ELR (cell line): ENCODE measurements at regions not wholly inside any gene's neighbourhood (a gene's known extent, or its start where the extent isn't known, plus 50 kb on each side); places are given as distances from the start of the nearest gene placed in this dataset.
"Not testable (repeated sequence)": the region's sequence is repeated elsewhere in the genome, so short reads cannot be mapped to it uniquely, and the experiment has no call there.

ENCODE experiments used
- DNase-seq: peaks from one replicate; pipeline ENCODE4 v3.0.0-alpha.2; 2015; ENCODE audit warnings: low read depth

- DNase-seq: no peak
Measured at GRCh38 chrX:84865113-84865512, 138.6 kb upstream of the APOOL start.

GRCh38 chrX:84870281-84870680 lies 133.4 kb upstream of the APOOL start:
- DNase-seq: not testable (repeated sequence)

- DNase-seq: not testable (repeated sequence)
Measured at GRCh38 chrX:84872160-84872771, 131.4 kb upstream of the APOOL start.

GRCh38 chrX:84873176-84873575 lies 130.5 kb upstream of the APOOL start:
- DNase-seq: no peak

DNA sequence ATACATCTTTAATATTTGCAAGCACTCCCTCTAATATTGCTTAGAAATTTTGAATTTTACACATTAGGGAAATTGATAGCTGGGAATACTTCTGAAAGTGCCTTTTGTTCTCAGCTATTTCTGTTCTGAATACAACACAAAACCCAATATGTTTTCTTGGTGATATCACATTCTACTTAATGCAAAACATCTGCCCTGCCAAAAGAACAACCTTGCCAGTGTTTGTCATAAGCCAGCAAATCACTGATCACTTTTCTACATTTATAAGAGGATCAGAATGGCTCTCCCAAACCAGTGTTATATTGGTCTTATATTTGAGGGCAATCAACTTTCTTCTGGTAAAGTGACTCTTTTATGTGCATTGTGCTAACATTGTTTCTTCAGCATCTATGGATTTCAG lies 126.8 kb upstream of the APOOL start:
- no peak for DNase-seq

DNA sequence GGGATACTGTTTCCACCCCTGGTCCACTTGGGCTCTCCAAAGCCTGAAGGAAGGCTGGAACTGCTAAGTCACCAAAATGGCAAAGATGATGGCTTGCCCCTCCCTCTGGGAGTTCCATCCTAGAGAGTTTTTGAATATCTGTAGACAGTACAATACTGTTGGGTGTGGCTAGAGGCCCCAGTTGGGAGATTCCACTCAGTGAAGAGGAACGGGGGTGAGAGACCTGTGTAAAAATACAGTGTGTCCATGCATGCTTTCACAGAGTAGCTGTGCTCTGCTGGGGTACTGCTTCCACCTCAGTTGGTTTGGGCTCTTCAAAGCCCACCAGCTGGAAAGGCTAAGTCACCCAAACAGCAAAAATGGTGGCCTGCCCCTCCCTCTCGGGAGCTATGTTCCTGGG lies 109.8 kb upstream of the APOOL start:
- DNase-seq: no peak

DNA sequence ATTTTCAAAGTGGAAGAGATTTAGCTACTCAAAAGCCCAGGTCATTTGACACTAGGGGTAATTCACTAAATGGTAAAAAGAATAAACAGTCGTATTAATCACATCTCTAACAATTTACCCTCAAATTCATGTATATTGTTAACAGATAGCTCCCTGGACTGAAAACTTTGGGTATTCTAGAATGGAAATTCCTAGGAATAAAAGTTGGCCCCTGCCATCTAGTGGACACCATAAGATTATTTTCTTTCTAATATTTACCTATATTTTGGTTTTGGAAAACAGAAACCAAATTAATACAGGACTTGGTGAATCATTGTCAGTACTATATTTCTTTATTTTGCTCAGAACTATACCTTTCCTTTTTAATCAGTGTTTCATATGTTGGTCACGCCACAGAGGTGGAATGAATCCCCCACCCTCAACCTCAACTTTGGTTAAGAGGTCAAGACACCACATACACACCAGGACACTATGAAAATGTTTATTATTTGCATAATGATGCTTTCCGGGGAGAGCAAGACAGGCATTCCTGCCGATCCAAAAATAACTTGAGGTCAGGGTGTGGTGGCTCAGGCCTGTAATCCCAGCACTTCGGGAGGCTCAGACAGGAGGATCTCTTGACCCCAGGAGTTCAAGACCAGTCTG lies 96.2 kb upstream of the APOOL start:
- peak; percentile 8 for DNase-seq

GRCh38 chrX:84909151-84909550 lies 94.5 kb upstream of the APOOL start:
- no peak for DNase-seq

- no peak for DNase-seq
Measured at GRCh38 chrX:84924624-84925023, 79.1 kb upstream of the APOOL start.

DNA sequence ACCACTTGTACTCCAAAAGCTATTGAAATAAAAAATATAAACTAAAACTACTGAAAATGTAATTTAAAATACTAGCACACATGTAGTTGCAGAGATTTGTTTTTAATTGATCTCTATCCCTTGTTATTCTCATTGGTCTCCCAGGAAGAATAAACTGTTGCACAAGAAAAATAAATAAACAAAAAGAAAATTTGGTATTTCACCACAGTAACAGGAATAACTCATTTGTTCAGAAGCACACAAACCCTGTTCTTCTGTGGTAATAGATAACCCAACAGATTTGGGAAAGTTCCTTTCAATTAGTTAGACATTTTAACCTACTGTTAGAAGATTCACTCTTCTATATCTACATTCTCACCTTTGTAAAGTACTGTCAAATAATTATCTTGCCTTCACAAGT lies 70.9 kb upstream of the APOOL start:
- DNase-seq: no peak

- DNase-seq: no peak
Measured at GRCh38 chrX:84933956-84934556, 69.6 kb upstream of the APOOL start.
